HEK293 (cell line): ENCODE measurements at regions not wholly inside any gene's neighbourhood (a gene's known extent, or its start where the extent isn't known, plus 50 kb on each side); places are given as distances from the start of the nearest gene placed in this dataset.

Experiments used
- TRIM28 ChIP-seq: IDR thresholded peaks from 2 replicates; pipeline ENCODE4 v1.6.1; 2011; ENCODE audit warnings: low read length, control low read depth, borderline replicate concordance
- ZBTB17 ChIP-seq: fragments of 450-650 bp; formaldehyde crosslinking; IDR thresholded peaks from 2 replicates; pipeline ENCODE4 v1.5.1; 2016; ENCODE audit warnings: missing biosample characterization, missing genetic modification characterization
- ZNF501 ChIP-seq: fragments of 450-650 bp; formaldehyde crosslinking; IDR thresholded peaks from 2 replicates; pipeline ENCODE4 v1.5.1; 2016; ENCODE audit warnings: missing biosample characterization, missing genetic modification characterization
- ZNF76 ChIP-seq: fragments of 450-650 bp; formaldehyde crosslinking; IDR thresholded peaks from 2 replicates; pipeline ENCODE4; 2016; ENCODE audit warnings: low read depth, missing biosample characterization, missing genetic modification characterization, borderline replicate concordance
- TF ChIP-seq, protein P1 (sequence below): fragments of 450-650 bp; formaldehyde crosslinking; IDR thresholded peaks from 2 replicates; pipeline ENCODE4 v1.5.1; 2016; ENCODE audit warnings: missing biosample characterization, missing genetic modification characterization
- TF ChIP-seq, protein P2 (sequence below): fragments of 450-650 bp; formaldehyde crosslinking; conservative IDR thresholded peaks from 2 replicates; pipeline ENCODE4 v1.5.1; 2016; ENCODE audit warnings: low read depth, missing biosample characterization, missing genetic modification characterization
- TF ChIP-seq, protein P3 (sequence below): fragments of 450-650 bp; formaldehyde crosslinking; IDR thresholded peaks from 2 replicates; pipeline ENCODE4 v1.5.1; 2016; ENCODE audit warnings: missing biosample characterization, missing genetic modification characterization
- TF ChIP-seq, protein P4 (sequence below): fragments of 450-650 bp; formaldehyde crosslinking; conservative IDR thresholded peaks from 2 replicates; pipeline ENCODE4 v1.5.1; 2016; ENCODE audit warnings: low read depth, missing biosample characterization, missing genetic modification characterization

DNA sequence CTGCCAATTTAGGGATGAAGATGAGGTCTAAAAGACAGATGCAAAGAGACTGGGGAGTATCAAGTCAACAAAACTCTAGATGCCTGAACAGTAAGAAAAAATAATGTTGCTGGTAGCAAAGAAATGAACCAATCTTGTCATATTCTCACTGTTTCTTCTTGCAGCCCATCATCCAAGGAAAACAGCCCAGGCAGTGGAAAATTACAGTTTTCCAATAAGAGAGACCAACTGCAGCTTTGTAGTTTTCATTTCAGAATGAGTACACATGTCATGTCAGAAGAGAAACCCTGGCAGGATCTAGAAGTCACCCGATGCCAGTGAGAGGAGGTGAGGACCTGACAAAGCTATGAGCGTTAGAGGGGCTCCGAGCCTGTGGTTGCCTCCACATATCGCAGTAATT lies 500.4 kb upstream of the PSMD7 start:
- TF ChIP-seq, protein P1, sequence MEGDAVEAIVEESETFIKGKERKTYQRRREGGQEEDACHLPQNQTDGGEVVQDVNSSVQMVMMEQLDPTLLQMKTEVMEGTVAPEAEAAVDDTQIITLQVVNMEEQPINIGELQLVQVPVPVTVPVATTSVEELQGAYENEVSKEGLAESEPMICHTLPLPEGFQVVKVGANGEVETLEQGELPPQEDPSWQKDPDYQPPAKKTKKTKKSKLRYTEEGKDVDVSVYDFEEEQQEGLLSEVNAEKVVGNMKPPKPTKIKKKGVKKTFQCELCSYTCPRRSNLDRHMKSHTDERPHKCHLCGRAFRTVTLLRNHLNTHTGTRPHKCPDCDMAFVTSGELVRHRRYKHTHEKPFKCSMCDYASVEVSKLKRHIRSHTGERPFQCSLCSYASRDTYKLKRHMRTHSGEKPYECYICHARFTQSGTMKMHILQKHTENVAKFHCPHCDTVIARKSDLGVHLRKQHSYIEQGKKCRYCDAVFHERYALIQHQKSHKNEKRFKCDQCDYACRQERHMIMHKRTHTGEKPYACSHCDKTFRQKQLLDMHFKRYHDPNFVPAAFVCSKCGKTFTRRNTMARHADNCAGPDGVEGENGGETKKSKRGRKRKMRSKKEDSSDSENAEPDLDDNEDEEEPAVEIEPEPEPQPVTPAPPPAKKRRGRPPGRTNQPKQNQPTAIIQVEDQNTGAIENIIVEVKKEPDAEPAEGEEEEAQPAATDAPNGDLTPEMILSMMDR (tag by site-specific recombination): no peak
- TF ChIP-seq ZBTB17 (no peak), ZNF501 (tag by site-specific recombination) (no peak), ZNF76 (tag by site-specific recombination) (no peak), TRIM28 (no peak)
- TF ChIP-seq, protein P2, sequence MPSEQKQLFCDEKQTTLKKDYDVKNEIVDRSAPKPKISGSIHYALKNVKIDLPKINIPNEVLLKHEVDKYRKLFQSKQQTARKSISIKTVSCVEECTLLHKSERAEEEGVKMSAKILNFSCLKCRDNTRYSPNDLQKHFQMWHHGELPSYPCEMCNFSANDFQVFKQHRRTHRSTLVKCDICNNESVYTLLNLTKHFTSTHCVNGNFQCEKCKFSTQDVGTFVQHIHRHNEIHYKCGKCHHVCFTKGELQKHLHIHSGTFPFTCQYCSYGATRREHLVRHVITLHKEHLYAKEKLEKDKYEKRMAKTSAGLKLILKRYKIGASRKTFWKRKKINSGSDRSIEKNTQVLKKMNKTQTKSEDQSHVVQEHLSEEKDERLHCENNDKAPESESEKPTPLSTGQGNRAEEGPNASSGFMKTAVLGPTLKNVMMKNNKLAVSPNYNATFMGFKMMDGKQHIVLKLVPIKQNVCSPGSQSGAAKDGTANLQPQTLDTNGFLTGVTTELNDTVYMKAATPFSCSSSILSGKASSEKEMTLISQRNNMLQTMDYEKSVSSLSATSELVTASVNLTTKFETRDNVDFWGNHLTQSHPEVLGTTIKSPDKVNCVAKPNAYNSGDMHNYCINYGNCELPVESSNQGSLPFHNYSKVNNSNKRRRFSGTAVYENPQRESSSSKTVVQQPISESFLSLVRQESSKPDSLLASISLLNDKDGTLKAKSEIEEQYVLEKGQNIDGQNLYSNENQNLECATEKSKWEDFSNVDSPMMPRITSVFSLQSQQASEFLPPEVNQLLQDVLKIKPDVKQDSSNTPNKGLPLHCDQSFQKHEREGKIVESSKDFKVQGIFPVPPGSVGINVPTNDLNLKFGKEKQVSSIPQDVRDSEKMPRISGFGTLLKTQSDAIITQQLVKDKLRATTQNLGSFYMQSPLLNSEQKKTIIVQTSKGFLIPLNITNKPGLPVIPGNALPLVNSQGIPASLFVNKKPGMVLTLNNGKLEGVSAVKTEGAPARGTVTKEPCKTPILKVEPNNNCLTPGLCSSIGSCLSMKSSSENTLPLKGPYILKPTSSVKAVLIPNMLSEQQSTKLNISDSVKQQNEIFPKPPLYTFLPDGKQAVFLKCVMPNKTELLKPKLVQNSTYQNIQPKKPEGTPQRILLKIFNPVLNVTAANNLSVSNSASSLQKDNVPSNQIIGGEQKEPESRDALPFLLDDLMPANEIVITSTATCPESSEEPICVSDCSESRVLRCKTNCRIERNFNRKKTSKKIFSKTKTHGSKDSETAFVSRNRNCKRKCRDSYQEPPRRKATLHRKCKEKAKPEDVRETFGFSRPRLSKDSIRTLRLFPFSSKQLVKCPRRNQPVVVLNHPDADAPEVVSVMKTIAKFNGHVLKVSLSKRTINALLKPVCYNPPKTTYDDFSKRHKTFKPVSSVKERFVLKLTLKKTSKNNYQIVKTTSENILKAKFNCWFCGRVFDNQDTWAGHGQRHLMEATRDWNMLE: no peak
- TF ChIP-seq, protein P3, sequence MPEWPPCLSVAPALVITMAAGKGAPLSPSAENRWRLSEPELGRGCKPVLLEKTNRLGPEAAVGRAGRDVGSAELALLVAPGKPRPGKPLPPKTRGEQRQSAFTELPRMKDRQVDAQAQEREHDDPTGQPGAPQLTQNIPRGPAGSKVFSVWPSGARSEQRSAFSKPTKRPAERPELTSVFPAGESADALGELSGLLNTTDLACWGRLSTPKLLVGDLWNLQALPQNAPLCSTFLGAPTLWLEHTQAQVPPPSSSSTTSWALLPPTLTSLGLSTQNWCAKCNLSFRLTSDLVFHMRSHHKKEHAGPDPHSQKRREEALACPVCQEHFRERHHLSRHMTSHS (tag by site-specific recombination): no peak
- TF ChIP-seq, protein P4, sequence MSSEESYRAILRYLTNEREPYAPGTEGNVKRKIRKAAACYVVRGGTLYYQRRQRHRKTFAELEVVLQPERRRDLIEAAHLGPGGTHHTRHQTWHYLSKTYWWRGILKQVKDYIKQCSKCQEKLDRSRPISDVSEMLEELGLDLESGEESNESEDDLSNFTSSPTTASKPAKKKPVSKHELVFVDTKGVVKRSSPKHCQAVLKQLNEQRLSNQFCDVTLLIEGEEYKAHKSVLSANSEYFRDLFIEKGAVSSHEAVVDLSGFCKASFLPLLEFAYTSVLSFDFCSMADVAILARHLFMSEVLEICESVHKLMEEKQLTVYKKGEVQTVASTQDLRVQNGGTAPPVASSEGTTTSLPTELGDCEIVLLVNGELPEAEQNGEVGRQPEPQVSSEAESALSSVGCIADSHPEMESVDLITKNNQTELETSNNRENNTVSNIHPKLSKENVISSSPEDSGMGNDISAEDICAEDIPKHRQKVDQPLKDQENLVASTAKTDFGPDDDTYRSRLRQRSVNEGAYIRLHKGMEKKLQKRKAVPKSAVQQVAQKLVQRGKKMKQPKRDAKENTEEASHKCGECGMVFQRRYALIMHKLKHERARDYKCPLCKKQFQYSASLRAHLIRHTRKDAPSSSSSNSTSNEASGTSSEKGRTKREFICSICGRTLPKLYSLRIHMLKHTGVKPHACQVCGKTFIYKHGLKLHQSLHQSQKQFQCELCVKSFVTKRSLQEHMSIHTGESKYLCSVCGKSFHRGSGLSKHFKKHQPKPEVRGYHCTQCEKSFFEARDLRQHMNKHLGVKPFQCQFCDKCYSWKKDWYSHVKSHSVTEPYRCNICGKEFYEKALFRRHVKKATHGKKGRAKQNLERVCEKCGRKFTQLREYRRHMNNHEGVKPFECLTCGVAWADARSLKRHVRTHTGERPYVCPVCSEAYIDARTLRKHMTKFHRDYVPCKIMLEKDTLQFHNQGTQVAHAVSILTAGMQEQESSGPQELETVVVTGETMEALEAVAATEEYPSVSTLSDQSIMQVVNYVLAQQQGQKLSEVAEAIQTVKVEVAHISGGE: no peak
